Thyroid gland (tissue), 4 donors: ENCODE measurements at regions not wholly inside any gene's neighbourhood (a gene's known extent, or its start where the extent isn't known, plus 50 kb on each side); places are given as distances from the start of the nearest gene placed in this dataset.

ENCODE experiments used
- DNase-seq, 2 donors: peaks; one replicate each; pipeline ENCODE4 v3.0.0-alpha.2; 2019
- H3K27ac ChIP-seq, 3 donors: fragments of 200-600 bp; sonication (generic); 1 replicate in 2 of 3; 2 replicates in 1 of 3; pipeline ENCODE4 v1.5.1; 2016 to 2019; ENCODE audit warnings: mild to moderate bottlenecking in 1 of 3, moderate library complexity in 1 of 3
- H3K27me3 ChIP-seq: fragments of 200-600 bp; sonication (generic); one replicate; pipeline ENCODE4 v1.5.1; 2019
- H3K36me3 ChIP-seq, 2 donors: fragments of 200-600 bp; sonication (generic); one replicate each; pipeline ENCODE4 v1.5.1; 2016 to 2019
- H3K4me1 ChIP-seq, 2 donors: fragments of 200-600 bp; sonication (generic); one replicate each; pipeline ENCODE4 v1.5.1; 2017 to 2019
- H3K4me3 ChIP-seq, 3 donors: fragments of 200-600 bp; sonication (generic); replicated peaks in 1 of 3; 1 replicate in 2 of 3; 2 replicates in 1 of 3; pipeline ENCODE4 v1.5.1; 2016; ENCODE audit warnings: mild to moderate bottlenecking in 1 of 3
- H3K9me3 ChIP-seq: fragments of 200-600 bp; sonication (generic); one replicate; pipeline ENCODE4 v1.5.1; 2017
- POLR2A ChIP-seq, 2 donors: fragments of 450-650 bp; IDR thresholded peaks; one replicate each; pipeline ENCODE4 v1.6.1; 2017; ENCODE audit warnings: antibody characterized with exemption in 2 of 2, mild to moderate bottlenecking in 2 of 2, moderate library complexity in 1 of 2
- WGBS, 2 donors: methylation state at CpG; one replicate each; pipeline ENCODE4 v1.1.5; 2017; 5-methylcytosine and 5-hydroxymethylcytosine counted together
- intact Hi-C: fragments of 100-400 bp; cut with DNase I; formaldehyde crosslinking; loops from one replicate; pipeline ENCODE4 v1.15.1; 2023
- TF ChIP-seq, protein P1 (sequence below), 6 experiments: fragments of 200-600 bp in 3 of 6; fragments of 450-650 bp in 3 of 6; sonication (generic) in 3 of 6; IDR thresholded peaks; one replicate each; pipeline ENCODE4 v1.5.1; 2016 to 2019; ENCODE audit warnings: antibody characterized with exemption in 6 of 6, mild to moderate bottlenecking in 2 of 6, inconsistent platforms in 1 of 6, moderate library complexity in 1 of 6

DNA sequence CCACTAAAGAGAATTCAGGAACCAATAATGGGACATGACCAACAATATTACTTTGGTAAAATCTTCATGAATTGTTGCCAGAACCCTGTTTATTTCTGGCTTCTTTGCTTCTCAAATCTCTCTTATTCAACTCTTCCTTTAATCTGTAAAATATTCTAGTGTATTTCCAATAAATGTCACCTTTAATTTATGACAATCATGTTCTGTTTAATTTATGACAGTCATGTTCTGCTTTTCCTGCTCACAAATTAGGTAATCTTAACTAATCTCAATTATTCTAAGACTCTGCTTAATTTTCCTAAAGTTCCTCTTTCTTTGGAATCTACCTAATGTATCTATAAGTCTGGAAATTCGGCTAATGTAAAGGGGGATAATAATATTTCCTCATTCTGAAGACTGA is 847.6 kb upstream of the KLHL1 start:
- WGBS, 2 donors, result 75 to 78% methylated on average over 1 of the region's 1 CpG
- no peak for DNase-seq
- H3K27ac ChIP-seq, result no peak overlapping the region
- H3K36me3 ChIP-seq, result no peaks in the 10 kb centered on the region
- TF ChIP-seq POLR2A (IDR thresholded peaks at IDR 0.05), result no peak
- TF ChIP-seq, protein P1, sequence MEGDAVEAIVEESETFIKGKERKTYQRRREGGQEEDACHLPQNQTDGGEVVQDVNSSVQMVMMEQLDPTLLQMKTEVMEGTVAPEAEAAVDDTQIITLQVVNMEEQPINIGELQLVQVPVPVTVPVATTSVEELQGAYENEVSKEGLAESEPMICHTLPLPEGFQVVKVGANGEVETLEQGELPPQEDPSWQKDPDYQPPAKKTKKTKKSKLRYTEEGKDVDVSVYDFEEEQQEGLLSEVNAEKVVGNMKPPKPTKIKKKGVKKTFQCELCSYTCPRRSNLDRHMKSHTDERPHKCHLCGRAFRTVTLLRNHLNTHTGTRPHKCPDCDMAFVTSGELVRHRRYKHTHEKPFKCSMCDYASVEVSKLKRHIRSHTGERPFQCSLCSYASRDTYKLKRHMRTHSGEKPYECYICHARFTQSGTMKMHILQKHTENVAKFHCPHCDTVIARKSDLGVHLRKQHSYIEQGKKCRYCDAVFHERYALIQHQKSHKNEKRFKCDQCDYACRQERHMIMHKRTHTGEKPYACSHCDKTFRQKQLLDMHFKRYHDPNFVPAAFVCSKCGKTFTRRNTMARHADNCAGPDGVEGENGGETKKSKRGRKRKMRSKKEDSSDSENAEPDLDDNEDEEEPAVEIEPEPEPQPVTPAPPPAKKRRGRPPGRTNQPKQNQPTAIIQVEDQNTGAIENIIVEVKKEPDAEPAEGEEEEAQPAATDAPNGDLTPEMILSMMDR (IDR thresholded peaks at IDR 0.05), result no peak
- no peaks in the 10 kb centered on the region for H3K4me1 ChIP-seq
- H3K4me3 ChIP-seq, result no peak overlapping the region
- intact Hi-C loops, result no loop called here
- H3K27me3 ChIP-seq, result no peaks in the 10 kb centered on the region
- no peaks in the 10 kb centered on the region for H3K9me3 ChIP-seq

DNA sequence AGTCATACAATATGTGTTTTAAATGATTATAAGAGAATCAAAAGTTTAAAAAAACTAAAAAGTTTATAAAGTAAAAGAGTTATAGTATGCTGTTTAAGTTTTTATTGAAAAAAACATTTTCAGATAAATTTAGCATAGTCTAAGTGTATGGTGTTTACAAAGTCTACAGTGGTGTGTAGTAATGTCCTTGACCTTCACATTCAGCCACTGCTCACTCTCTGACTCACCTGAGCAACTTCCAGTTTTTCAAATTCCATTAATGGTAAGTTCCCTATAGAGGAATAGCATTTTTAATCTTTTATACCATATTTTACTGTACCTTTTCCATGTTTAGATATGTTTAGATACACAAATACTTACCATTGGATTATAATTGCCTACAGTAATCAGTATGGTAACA is 842.4 kb upstream of the KLHL1 start:
- intact Hi-C loops, result no loop called here
- Histone ChIP-seq H3K27ac (no peak overlapping the region), H3K4me1 (no peaks in the 10 kb centered on the region), H3K4me3 (no peak overlapping the region), H3K9me3 (no peaks in the 10 kb centered on the region), H3K36me3 (no peaks in the 10 kb centered on the region), H3K27me3 (no peaks in the 10 kb centered on the region)
- TF ChIP-seq, protein P1 (IDR thresholded peaks at IDR 0.05), result no peak
- TF ChIP-seq POLR2A (IDR thresholded peaks at IDR 0.05), result no peak
- no peak for DNase-seq

DNA sequence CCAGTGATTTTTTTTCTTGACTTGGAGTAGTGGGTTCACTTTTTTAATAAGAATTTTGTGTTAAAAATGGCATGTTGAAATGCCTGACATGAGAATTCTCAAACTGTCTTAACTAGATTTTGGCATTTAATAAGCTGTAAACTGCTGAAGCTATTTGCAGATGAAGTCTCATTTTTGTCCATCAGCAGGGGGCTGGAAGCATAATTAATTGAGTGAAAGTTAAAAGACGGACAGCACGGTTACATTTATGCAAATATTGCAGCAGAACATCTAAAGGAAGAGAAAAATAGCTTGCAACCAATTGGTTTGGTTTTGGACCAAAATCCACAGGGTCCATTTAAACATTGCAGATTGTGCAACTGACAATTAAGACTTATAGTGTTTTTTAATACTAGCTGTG is 837.3 kb upstream of the KLHL1 start:
- intact Hi-C loops, result no loop called here
- Histone ChIP-seq H3K4me3 (no peak overlapping the region), H3K27ac (no peak overlapping the region), H3K4me1 (no peaks in the 10 kb centered on the region), H3K27me3 (no peaks in the 10 kb centered on the region), H3K36me3 (no peaks in the 10 kb centered on the region), H3K9me3 (no peaks in the 10 kb centered on the region)
- TF ChIP-seq, protein P1 (IDR thresholded peaks at IDR 0.05), result no peak
- TF ChIP-seq POLR2A (IDR thresholded peaks at IDR 0.05), result no peak
- no peak for DNase-seq
- 82 to 88% methylated on average over 2 of the region's 2 CpGs for WGBS, 2 donors

DNA sequence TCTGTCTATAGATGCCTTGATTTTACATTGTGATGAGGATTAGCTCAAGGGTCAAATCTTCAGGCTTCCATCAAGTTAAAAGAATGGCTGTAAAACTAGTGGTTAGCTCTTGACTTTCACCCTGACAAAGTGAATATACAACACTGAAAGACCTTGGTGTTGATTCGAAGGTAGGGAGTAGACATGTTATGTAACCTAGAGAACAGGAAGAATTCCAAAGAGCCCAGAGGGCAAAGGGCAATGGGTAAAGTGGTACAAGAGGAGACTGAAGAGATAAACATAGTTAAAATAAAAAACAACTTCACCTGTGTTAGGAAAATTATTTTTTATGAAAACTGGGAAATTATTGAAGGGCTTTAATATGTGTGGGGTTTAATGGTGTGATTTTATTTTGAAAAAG is 833.2 kb upstream of the KLHL1 start:
- H3K27me3 ChIP-seq, result no peaks in the 10 kb centered on the region
- no peaks in the 10 kb centered on the region for H3K9me3 ChIP-seq
- intact Hi-C loops, result no loop called here
- no peak for TF ChIP-seq POLR2A (IDR thresholded peaks at IDR 0.05)
- TF ChIP-seq, protein P1 (IDR thresholded peaks at IDR 0.05), result no peak
- DNase-seq, result no peak
- no peaks in the 10 kb centered on the region for H3K4me1 ChIP-seq
- 70 to 76% methylated on average over 1 of the region's 1 CpG for WGBS, 2 donors
- no peak overlapping the region for H3K4me3 ChIP-seq
- no peak overlapping the region for H3K27ac ChIP-seq
- no peaks in the 10 kb centered on the region for H3K36me3 ChIP-seq

DNA sequence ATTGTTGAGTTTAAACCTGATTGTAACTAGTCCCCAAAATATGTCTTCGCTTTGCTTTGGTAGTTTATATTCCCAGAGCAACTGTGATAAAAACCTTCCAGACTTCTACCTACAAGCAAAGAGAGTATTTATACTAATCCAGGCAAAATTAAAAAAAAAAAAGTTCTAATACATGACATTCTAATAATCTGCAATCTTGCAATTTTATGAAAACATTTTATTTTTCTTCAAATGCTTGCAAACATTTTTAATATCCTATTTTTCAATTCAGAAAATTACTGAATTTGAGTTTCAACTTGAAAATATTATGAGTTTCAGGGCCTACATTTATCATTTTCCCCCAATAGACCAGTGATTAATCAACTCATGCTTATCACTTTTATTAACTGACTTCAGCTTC is 830.2 kb upstream of the KLHL1 start:
- Histone ChIP-seq H3K27me3 (no peaks in the 10 kb centered on the region), H3K4me1 (no peaks in the 10 kb centered on the region), H3K27ac (no peak overlapping the region), H3K9me3 (no peaks in the 10 kb centered on the region), H3K4me3 (no peak overlapping the region), H3K36me3 (no peaks in the 10 kb centered on the region)
- TF ChIP-seq, protein P1 (IDR thresholded peaks at IDR 0.05), result no peak
- no peak for TF ChIP-seq POLR2A (IDR thresholded peaks at IDR 0.05)
- WGBS, 2 donors, result 85 to 93% methylated on average over 1 of the region's 1 CpG
- DNase-seq, result no peak
- intact Hi-C loops, result no loop called here
